AG04449 (cell line): ENCODE measurements at regions not wholly inside any gene's neighbourhood (a gene's known extent, or its start where the extent isn't known, plus 50 kb on each side); places are given as distances from the start of the nearest gene placed in this dataset.

Experiments
- CTCF ChIA-PET: fragments of 350-600 bp; formaldehyde crosslinking; extraction: SDS; loops from one replicate; lab custom pipeline; 2021; ENCODE audit warnings: antibody characterized with exemption; lab: Yijun Ruan, JAX
- POLR2A ChIA-PET: fragments of 400-600, 350-600 bp; formaldehyde crosslinking; extraction: SDS; loops from one replicate; lab custom pipeline; 2020; ENCODE audit warnings: antibody characterized with exemption, inconsistent platforms; lab: Yijun Ruan, JAX
- DNase-seq: peaks from one replicate; pipeline ENCODE4 v3.0.0-alpha.2; 2010; ENCODE audit warnings: low read depth, low spot score
- H3K4me3 ChIP-seq: 2 replicates; pipeline ENCODE4 v1.5.1; 2011; ENCODE audit warnings: low read depth, mild to moderate bottlenecking, control low read depth, low read length
- CTCF ChIP-seq: IDR thresholded peaks from one replicate; pipeline ENCODE4 v1.5.1; 2011; ENCODE audit warnings: mild to moderate bottlenecking, moderate library complexity, low read length, control low read depth, inconsistent platforms; ENCODE audit not compliant: insufficient read depth; ENCODE audit errors: missing control alignments

- no peak for DNase-seq
- TF ChIP-seq CTCF = no peak
- ChIA-PET CTCF (no interaction called here), POLR2A (no interaction called here)
- H3K4me3 ChIP-seq = no peak overlapping the region
Observed at GRCh38 chr3:89699229-89699628, 591.8 kb downstream of the EPHA3 start.

DNA sequence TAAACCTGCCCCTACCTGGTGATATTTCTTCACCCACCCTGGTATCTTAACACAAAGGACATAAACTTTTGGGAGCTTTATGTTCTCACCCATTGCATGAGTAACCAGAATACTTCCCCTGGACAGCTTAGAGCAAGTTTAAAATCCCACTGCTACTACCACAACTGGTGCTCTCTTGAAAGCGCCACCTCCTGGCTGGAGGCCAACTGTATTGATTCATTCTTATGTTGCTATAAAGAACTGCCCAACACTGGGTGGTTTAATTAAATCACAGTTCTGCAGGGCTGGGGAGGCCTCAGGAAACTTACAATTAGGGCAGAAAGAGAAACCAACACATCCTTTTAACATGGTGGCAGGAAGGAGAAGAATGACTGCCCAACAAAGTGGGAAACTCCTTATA lies 592.4 kb downstream of the EPHA3 start:
- POLR2A ChIA-PET = no interaction called here

DNA sequence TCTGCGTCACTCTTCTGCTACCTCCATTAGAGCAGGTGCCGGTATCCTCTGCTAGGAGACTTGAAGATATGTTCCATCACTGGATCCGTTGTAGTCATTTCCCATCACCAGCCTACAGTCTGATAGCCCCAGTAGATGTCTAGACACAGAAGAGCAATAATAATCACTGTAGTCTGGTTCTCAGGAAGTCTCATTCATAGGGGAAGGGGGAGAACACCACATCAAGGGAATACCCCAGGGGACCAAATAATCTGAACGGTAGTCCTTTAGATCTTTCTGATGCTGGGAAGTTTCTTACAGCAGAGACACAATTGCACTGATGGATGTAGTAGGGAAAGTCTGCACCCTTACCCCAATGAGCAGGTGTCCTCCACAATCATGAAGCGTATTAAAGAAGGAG lies 595.0 kb downstream of the EPHA3 start:
- POLR2A ChIA-PET = no interaction called here

More for the DNA sequence above, 592.4 kb downstream of the EPHA3 start:
- no peak for TF ChIP-seq CTCF
- H3K4me3 ChIP-seq = no peak overlapping the region
- DNase-seq = no peak
- CTCF ChIA-PET = no interaction called here

GRCh38 chr3:89713196-89713595 lies 605.8 kb downstream of the EPHA3 start:
- no peak for DNase-seq
- no peak for TF ChIP-seq CTCF
- H3K4me3 ChIP-seq = no peak overlapping the region
- POLR2A ChIA-PET = no interaction called here
- CTCF ChIA-PET = no interaction called here

More for the DNA sequence above, 595.0 kb downstream of the EPHA3 start:
- TF ChIP-seq CTCF = no peak
- CTCF ChIA-PET = no interaction called here
- no peak overlapping the region for H3K4me3 ChIP-seq
- DNase-seq = no peak

GRCh38 chr3:89714237-89714636 lies 606.8 kb downstream of the EPHA3 start:
- DNase-seq = no peak
- ChIA-PET POLR2A (no interaction called here), CTCF (no interaction called here)
- no peak for TF ChIP-seq CTCF
- H3K4me3 ChIP-seq = no peak overlapping the region

DNA sequence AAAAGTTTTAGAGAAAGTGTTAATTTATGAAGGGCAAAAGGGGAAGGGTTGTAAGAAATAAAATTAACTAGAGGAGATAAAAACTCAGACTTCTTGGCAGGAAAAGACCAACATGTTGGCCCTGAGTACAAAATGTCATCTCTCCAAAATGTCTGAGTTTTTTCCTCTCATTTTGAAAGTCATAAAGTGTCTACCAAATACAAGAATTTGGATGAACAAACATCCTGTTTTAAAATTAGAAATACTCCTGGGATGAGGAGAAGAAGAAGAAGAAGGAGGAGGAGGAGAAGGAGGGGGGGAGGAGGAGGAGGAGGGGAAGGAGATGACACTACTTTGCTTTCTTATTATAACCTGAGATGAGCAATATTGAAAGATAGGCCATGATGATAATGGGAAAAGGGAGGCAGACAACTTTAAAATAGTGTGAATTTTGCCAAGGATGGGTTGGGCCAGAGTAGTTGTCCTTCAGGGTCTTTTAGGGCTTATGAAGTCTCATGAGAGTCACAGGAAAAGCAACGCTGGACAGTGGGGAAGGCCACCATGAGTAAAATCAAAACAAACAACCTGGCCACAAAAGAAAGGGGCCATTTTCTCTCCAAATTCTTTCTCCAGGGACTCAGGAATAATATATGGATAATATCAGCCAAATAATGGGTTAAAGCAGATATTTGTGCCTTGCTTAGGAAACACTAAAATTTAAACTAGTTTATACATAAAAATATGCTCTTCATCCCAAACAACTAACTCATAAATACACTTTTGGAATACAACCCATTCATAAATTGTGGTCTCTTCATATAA lies 632.9 kb downstream of the EPHA3 start:
- CTCF ChIA-PET = no interaction called here

More for the DNA sequence above, 632.9 kb downstream of the EPHA3 start:
- POLR2A ChIA-PET = no interaction called here
- TF ChIP-seq CTCF = no peak
- no peak overlapping the region for H3K4me3 ChIP-seq
- DNase-seq = no peak
